Myocyte (in vitro differentiated cells): ENCODE measurements at regions not wholly inside any gene's neighbourhood (a gene's known extent, or its start where the extent isn't known, plus 50 kb on each side); places are given as distances from the start of the nearest gene placed in this dataset.
"Not testable (repeated sequence)": the region's sequence is repeated elsewhere in the genome, so short reads cannot be mapped to it uniquely, and the experiment has no call there.

Experiments
- DNase-seq: peaks from one replicate; pipeline ENCODE4 v3.0.0-alpha.2; 2012; ENCODE audit warnings: low read depth

DNA sequence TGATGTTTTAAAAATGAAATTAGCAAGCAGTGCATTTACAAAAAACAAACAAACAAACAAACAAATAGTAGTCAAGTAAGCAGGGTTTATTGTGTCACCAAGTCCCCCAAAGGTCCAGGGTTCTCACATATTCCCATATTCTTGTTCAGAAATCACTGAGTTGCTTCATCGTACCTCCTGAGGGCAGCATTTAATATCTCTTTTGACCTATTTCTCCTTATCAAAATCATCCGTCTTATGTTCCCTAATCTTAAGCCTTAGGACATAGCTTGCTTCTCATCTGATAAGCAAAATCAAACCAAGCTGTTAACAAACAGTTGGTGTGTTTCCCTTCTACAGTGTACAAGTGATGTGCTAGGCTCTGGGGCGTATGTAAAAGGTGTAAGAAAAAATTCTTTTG, 109.5 kb upstream of the MAN2A1 start:
- no peak for DNase-seq

DNA sequence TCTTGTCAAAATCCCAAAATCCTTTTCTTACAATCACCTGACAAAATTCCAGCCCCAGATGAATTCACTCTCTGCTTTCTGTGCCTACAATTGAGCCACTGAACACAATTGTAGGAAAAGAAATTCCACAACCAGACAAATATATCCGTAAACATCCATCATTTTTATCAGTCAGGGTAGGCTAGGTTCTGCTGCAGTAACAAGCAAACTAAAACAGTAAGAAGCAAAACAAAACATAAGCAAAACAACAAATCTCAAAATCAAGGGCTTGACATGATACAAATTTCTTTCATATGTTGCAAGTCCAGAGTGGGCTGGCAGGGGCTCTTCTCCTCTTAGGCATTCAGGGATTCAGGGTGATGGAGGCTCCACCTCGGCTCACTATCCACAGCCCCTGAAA, 114.2 kb upstream of the MAN2A1 start:
- no peak for DNase-seq

DNA sequence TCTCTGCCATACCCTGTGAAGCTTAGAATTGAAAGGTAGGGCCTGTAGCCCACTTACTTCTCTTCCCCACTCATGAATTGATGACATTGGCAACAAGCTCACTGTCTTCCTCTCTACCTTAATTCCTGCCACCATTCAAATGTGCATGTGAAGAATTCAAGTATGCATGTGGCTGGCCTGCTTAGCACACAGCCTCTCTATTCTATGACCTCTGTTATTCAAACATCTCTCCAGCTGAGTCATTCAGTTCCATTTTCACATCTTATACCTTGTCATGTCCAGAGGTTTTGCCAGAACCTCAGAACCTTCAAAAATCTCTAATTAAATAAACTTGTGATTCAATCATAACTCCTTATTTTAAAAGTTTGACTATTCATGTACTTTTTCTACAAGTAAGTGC, 114.7 kb upstream of the MAN2A1 start:
- DNase-seq = no peak

DNA sequence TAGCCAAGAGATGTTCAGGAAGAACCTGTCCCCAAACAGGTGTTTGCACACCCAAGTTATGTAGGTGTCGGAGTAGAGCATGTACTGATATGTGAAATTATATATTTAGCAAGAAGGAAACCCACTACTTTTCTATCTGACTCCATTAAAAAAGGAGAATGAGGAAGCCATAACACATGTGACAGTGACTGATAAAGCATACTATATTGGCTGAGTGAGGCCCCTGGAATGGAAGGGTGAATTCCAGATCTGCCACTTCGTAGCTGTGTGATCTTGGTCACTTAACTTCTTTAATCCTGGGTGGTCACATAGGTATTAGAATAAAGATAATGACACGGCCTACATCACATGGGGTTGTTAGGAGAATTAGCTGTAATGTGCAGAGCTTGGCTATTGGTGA, 116.0 kb upstream of the MAN2A1 start:
- no peak for DNase-seq

DNA sequence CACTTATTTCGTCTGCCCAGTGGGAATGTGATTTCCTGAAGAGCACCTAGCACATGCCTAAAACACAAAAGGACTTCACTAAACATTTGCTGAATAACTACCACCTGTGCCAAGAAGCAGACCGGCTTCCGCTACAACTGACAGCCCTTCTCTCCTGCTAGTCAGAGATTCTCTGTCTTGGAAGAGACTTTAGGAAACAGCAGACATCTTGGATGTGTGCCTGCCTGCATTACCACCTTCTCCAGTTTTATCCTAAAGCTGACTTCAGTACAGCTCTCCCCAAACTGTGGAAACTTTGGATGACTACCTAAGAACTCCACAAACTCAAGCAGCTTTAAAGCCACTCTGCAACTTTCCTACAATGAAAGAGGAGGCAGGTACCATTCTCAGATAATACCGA, 116.5 kb upstream of the MAN2A1 start:
- DNase-seq = no peak

DNA sequence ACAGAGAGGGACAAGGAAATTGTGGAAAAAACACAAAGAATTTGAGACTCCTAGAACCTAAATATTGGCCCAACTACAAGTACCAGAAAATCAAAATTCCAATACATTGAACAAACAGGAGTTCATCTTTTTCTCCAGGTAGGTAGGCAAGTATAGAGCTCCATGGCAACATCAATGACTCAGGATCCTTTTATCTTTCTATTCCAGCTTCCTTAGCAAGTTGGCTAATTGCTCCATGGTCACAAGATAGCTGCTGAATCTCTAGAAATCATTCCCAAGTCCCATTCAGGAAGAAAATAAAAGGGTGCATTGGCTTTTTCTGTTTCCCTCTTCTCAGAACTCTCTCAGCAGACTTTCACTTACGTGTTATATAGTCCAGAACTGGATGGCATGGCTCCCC, 117.9 kb upstream of the MAN2A1 start:
- no peak for DNase-seq

DNA sequence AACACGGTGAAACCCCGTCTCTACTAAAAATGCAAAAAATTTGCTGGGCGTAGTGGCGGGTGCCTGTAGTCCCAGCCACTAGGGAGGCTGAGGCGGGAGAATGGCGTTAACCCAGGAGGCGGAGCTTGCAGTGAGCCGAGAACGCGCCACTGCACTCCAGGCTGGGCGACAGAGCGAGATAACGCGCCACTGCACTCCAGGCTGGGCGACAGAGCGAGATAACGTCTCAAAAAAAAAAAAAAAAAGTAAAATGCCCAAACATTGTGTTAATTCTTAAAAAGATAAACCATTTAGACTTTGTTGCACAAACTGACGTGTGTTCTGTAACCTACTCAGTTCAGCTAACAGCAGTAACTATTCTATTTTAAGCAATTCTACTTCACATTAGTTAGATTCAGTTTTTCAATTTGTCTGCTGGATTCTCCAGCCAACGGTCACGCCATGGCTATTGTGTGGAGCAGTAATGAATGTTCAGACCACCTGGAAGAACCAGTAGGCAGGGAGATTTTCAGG, 119.3 kb upstream of the MAN2A1 start:
- DNase-seq = no peak

DNA sequence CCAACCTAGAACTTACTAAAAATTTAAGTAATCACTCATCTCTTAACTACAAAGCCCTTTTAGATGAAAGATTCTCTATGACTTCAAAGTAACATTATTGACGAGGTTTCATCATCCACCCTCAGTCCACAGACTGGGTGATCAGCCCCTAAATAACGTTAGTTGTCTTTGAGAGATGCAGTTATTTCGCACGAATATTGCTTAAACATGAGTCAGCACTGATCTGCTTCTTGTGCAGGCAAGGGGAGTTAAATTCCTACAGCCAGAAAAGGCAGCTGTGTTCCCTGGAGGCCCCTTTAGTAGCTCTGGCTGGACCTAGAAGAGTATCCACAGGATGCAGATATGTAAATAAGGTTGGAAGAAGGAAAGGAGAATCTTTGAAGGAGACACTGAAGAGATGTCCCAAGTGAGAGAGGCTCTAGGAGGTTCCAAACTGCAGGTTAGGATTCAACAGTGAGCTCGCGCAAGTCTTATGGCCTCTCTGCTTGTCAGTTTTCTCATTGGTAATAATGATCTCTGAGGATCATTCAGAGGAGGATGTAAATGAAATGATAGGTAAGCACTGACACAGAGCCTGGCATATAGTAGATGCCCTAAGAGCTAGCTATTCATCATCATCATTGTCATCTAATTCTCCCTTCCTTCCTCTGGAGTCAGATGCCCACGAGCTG, 122.2 kb upstream of the MAN2A1 start:
- peak; percentile 51 for DNase-seq

DNA sequence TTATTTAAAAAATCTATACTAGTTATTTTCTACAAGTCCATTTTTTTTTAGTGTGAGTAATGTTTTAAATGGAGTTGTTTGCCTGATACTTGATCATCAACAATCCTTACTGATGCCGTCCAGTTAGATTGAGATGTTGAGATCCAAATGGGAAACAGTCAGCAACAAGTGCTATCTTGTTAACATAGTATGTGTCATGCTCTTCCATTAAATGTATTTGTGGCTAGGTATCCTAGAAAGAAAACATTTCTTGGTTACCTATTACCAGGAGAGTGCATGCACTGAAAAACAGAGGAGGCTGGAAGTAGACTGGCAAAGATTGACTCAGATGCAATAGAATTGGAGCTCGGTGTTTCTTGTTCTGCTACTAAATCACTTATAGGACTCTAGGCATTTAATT, 123.4 kb upstream of the MAN2A1 start:
- no peak for DNase-seq

DNA sequence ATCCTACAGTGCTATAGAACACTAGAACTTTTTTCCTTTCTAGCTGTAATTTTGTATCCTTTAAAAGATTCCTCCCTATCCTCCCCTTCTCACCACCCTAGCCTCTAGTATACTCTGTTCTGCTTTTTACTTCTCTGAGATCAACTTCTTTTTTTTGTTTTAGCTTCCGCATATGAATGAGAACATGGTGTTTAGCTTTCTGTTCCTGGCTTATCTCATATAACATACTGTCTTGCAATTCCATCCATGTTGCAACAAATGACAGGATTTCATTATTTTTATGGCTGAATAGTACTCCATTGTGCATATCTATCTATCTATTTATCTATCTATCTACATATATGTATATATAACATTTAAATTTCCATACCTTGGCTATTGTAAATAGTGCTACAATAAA, 126.0 kb upstream of the MAN2A1 start:
- no peak for DNase-seq

DNA sequence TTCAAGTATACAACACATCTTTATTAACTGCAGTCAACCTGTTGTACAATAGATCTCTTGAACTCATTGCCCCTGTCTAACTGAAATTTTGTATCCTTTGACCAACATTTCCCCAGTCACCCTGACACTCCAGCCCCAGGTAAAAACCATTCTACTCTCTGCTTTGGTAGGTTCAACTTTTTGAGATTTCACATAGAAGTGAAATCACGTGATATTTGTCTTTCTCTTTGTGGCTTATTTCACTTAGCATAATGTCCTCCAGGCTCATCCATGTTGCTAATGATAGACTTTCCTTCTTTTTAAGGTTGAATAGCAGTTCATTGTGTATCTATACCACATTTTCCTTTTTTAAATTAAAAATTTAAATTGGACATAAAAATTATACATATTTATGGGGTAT, 126.5 kb upstream of the MAN2A1 start:
- DNase-seq = no peak

DNA sequence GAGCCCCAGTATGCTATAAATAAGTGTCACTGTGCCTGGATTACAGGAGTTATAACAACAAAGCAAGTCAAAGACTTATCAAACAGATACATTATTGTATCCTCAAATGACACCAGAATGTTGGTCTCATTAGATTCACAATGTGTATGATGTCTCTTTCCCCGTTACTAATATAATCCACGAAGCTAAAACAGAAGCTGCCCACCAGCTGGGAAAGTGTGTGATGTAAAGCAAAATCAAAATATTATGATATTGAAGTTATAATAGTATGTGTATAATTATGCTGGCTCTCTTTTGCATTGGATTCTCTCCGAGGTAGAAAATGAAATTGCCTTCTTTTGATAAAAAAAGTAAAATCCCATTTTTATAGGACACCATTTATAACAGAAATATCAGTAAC, 127.3 kb upstream of the MAN2A1 start:
- DNase-seq = no peak

DNA sequence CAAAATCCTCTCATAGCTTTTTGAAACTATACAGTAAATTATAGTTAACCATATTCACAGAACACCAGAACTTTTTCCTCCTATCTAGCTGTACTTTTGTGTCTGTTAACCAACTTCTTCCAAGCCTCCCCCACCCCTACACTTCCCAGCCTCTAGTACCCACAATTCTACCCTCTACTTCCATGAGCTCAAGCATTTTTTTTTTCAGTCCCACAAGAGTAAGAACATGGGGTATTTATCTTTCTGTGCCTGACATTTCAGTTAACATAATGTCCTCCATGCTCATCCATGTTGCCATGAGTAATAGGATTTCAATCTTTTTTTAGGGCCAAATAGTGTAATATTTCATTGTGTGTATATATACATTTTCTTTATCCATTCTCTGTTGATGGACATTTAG, 128.3 kb upstream of the MAN2A1 start:
- no peak for DNase-seq

DNA sequence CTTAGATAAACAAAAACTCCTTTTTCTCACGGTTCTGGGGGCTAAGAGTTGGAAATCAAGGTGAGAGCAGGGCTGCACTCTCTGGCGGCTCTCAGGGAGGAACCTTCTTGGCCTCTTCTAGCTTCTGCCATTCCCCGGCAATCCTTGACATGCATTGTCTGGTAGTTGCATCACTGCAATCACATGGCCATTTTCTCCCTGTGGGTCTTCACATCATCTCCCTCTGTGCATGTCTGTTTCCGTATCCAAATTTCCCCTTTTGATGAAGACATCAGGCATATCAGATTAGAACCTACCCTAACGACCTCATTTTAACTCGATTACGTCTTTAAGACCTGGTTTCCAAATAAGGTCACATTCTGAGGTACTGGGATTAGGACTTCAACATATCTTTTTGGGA, 129.2 kb upstream of the MAN2A1 start:
- DNase-seq = no peak

DNA sequence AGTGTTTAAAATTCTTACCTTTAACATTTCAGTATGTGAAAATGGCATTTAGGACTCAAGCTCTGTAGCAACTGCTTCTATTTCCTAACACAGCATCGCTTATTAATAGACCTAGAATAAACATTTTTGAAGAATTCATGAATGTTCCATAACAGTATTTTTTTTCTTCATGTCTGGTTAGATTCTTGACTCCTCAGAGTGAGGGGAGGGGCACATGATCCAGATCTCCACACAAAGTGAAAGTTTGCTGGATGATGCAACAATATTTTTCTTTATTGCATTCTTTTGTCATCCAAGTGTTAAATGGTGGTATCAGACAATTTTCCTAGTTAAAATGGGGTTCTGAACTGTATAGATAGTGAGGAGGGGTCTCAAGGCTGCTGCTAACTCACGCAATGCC, 130.8 kb upstream of the MAN2A1 start:
- DNase-seq = no peak

DNA sequence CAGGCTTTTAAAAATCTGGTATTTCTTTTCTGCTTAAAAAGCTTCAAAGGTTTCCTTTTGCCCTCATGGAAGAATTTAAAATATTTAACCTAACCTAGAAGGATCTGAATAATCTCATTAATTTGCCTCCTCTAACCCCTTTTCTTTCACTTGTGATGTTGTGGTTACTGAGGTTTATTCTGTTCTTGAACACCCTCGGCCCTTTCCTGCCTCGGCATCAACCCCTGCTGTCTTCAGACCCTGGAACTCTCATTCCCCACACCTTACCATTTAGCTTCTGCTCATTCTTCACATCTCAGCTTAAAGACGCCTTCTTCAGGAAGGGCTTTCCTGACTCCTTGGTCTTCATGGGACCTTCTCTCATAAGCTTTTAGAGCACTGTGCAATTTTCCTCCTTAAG, 131.4 kb upstream of the MAN2A1 start:
- no peak for DNase-seq

DNA sequence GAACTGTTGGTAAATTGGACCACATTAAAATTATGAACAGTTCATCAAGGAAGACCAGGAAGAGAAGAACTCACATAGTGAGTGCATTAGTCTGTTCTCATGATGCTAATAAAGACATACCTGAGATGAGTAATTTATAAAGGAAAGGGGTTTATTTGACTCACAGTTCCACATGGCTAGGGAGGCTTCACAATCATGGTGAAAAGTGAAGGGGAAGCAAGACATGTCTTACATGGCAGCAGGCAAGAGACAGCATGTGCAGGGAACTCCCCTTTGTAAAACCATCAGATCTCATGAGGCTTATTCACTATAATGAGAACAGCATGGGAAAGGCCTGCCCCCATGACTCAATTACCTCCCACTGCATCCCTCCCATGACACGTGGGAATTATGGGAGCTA, 135.9 kb upstream of the MAN2A1 start:
- no peak for DNase-seq

DNA sequence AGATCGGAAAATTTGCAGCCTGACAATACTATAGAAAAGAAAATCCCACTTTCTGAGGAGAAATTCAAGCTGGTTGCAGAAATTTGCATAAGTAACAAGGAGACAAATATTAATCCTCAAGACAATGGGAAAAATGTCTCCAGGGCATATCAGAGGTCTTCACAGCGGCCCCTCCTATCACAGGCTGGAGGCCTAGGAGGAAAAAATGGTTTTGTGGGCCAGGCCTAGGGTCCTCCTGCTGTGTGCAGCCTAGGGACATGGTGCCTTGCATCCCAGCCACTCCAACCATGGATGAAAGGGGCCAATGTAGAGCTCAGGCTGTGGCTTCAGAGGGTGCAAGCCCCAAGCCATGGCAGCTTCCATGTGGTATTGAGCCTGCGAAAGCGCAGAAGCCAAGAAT, 138.5 kb upstream of the MAN2A1 start:
- not testable (repeated sequence) for DNase-seq

DNA sequence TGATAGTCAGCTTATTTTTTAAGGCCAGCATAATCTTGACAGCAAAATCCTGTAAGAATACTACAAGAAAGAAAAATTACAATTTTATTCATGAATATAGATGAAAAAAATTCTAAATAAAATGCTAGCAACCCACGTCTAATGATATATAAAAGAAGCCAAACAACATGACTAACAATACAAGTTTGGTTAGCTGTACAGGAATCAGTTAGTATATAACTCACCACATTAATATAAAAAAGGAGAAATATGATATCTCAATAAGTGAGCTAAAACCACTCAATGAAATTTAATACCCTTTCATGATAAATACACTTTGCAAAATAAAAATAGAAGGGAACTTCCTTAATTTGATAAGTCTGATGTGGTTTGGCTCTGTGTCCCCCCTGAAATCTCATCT, 139.7 kb upstream of the MAN2A1 start:
- no peak for DNase-seq

DNA sequence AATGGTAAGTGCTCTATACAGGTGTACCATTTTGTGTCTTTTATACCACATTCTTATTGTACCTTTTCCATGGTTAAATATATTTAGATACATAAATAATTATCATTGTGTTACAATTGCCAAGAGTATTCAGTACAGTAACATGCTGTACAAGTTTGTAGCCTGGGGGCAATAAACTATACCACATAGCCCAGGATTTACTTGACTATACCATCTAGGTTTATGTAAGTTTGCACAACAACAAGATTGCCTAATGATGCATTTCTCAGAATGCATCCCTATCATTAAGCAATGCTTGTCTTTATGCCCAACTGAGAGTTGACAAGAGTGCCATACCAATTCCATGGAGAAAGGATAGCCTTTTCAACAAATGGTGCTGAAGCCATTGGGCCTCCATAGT, 136.7 kb upstream of the PJA2 start:
- DNase-seq = no peak

DNA sequence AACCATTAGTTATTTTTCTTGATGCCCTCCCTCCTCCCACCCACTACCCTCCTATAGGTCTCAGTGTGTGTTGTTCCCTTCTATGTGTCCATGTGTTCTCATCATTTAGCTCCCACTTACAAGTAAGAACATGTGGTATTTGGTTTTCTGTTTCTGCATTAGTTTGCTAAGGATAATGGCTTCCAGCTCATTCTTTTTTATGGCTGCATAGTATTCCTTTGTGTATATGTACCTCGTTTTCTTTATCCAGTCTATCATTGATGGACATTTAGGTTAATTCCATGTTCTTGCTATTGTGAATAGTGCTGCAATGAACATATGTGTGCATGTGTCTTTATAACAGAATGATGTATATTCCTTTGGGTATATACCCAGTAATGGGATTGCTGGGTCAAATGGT, 135.1 kb upstream of the PJA2 start:
- not testable (repeated sequence) for DNase-seq

DNA sequence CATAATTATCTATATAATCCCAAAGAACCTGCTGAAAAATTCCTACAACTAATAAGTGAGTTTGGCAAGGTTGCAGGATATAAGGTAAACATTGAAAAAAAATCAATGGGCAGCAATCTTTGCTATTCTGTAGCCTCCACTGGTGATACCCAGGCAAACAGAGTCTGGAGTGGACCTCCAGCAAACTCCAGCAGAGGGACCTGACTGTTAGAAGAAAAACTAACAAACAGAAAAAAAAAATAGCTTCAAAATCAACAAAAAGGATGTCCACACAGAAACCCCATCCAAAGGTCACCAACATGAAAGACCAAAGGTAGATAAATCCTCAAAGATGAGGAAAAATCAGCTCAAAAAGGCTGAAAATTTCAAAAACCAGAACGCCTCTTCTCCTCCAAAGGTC, 128.9 kb upstream of the PJA2 start:
- not testable (repeated sequence) for DNase-seq

DNA sequence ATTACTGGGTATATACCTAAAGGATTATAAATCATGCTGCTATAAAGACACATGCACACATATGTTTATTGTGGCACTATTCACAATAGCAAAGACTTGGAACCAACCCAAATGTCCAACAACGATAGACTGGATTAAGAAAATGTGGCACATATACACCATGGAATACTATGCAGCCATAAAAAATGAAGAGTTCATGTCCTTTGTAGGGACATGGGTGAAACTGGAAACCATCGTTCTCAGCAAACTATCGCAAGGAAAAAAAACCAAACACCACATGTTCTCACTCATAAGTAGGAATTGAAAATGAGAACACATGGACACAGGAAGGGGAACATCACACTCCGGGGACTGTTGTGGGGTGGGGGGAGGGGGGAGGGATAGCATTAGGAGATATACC, 125.3 kb upstream of the PJA2 start:
- DNase-seq = not testable (repeated sequence)

DNA sequence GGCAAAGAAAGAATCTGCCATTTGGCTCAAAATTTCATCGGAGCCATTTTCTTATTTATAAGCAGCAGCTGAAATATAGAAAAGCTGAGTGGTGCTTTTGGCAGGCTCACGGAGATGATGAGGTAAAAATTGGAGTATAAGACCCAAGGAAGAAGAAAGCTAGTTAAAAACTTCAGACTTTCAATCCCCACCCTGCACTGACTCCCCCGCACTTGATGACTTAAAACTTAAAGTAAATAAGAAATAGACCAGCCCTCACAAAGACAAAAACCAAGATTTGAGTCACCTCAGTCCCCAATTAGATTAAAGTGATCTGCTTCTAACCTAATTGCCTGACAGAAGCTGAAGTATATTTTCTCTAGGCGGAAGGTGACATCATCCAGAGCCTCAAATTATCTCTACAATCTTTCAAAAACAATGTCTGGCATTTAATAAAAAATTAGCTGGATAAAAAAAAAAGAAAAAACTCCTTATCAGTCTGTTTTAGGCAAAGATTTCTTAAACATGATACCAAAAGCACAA, 124.0 kb upstream of the PJA2 start:
- no peak for DNase-seq
